Endothelial cell of umbilical vein (primary cell): ENCODE measurements at regions not wholly inside any gene's neighbourhood (a gene's known extent, or its start where the extent isn't known, plus 50 kb on each side); places are given as distances from the start of the nearest gene placed in this dataset.
A peak's percentile ranks its signal among the peaks of the same experiment; 100 is the strongest.

ENCODE experiments used
- CTCF ChIP-seq, 2 donors: IDR thresholded peaks; 1 replicate in 1 of 2; 2 replicates in 1 of 2; pipeline ENCODE4 v1.5.1; 2011; ENCODE audit warnings: low read length in 2 of 2, mild to moderate bottlenecking in 2 of 2, moderate library complexity in 2 of 2, control low read depth in 1 of 2, inconsistent platforms in 1 of 2, low read depth in 1 of 2; ENCODE audit not compliant: insufficient read depth in 1 of 2; ENCODE audit errors: extremely low read depth in 1 of 2
- EZH2 ChIP-seq: IDR thresholded peaks from 2 replicates; pipeline ENCODE4 v1.6.1; 2012; ENCODE audit warnings: borderline replicate concordance, low read depth, mild to moderate bottlenecking, moderate library complexity, low read length, inconsistent platforms; ENCODE audit not compliant: severe bottlenecking
- GATA2 ChIP-seq: IDR thresholded peaks from 2 replicates; pipeline ENCODE4 v1.7.0; 2011; ENCODE audit warnings: low read depth, mild to moderate bottlenecking, moderate library complexity, mixed read lengths, low read length; ENCODE audit not compliant: insufficient read length, insufficient read depth
- JUN ChIP-seq: IDR thresholded peaks from 2 replicates; pipeline ENCODE4 v1.6.1; 2011; ENCODE audit warnings: borderline replicate concordance, low read depth; ENCODE audit not compliant: insufficient read length, insufficient read depth
- POLR2A ChIP-seq: IDR thresholded peaks from 2 replicates; pipeline ENCODE4 v1.6.1; 2012; ENCODE audit warnings: low read depth, mild to moderate bottlenecking, control low read depth, low read length
- POLR2AphosphoS5 ChIP-seq: IDR thresholded peaks from 2 replicates; pipeline ENCODE4 v1.6.1; 2012; ENCODE audit warnings: low read depth, mild to moderate bottlenecking, control low read depth, low read length, moderate library complexity; ENCODE audit not compliant: insufficient read depth

GRCh38 chr2:146927080-146927711 lies 917.6 kb upstream of the ACVR2A start:
- TF ChIP-seq EZH2, result no peak
- no peak for TF ChIP-seq GATA2
- TF ChIP-seq CTCF (IDR thresholded peaks at IDR 0.05; ENCODE audit: extremely low read depth in 1 of 2, insufficient read depth in 1 of 2, low read depth in 1 of 2, low read length in 2 of 2), result peak; percentile 32 to 62
- no peak for TF ChIP-seq POLR2AphosphoS5
- TF ChIP-seq JUN, result no peak
- TF ChIP-seq POLR2A, result no peak
